ENCODE measurements at regions not wholly inside any gene's neighbourhood (a gene's known extent, or its start where the extent isn't known, plus 50 kb on each side); places are given as distances from the start of the nearest gene placed in this dataset.

DNA sequence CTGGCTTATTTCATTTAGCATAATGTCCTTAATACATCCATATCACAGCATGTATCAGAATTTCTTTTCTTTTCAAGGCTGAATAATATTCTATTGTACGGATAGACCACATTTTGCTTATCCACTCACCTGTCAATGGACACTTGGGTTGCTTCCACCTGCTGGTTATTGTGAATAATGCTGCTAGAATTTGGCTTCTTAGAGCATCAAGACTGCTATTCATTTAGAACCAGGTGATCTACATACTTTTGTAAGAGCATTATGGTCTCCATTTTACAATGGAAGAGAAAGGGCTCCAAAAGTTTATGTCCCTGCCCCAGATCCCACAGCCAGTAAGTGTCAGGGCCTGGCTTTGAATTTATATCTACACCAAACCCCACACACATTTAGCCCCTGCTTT is 100.7 kb upstream of the CD82 start:
- TF ChIP-seq, protein P1, sequence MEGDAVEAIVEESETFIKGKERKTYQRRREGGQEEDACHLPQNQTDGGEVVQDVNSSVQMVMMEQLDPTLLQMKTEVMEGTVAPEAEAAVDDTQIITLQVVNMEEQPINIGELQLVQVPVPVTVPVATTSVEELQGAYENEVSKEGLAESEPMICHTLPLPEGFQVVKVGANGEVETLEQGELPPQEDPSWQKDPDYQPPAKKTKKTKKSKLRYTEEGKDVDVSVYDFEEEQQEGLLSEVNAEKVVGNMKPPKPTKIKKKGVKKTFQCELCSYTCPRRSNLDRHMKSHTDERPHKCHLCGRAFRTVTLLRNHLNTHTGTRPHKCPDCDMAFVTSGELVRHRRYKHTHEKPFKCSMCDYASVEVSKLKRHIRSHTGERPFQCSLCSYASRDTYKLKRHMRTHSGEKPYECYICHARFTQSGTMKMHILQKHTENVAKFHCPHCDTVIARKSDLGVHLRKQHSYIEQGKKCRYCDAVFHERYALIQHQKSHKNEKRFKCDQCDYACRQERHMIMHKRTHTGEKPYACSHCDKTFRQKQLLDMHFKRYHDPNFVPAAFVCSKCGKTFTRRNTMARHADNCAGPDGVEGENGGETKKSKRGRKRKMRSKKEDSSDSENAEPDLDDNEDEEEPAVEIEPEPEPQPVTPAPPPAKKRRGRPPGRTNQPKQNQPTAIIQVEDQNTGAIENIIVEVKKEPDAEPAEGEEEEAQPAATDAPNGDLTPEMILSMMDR (conservative IDR thresholded peaks at IDR 0.05) = peak; percentile 46
- TF ChIP-seq EZH2 (IDR thresholded peaks at IDR 0.05; ENCODE audit: low read depth) = no peak
